ENCODE measurements at regions not wholly inside any gene's neighbourhood (a gene's known extent, or its start where the extent isn't known, plus 50 kb on each side); places are given as distances from the start of the nearest gene placed in this dataset.
"Not testable (repeated sequence)": the region's sequence is repeated elsewhere in the genome, so short reads cannot be mapped to it uniquely, and the experiment has no call there.

- DNase-seq (peak; percentile 35 to 49 (median 43)), ATAC-seq (ENCODE audit: insufficient read depth, low FRiP score) (peak; percentile 50)
- no peak for TF ChIP-seq CTCF (IDR thresholded peaks at IDR 0.05; ENCODE audit: control extremely low read depth, extremely low read depth)
- WGBS, 2 donors: 50 to 68% methylated on average over 34 of the region's 34 CpGs
- no peaks in the 10 kb centered on the region for H3K27me3 ChIP-seq (ENCODE audit: control insufficient read depth in 3 of 3, insufficient read depth in 3 of 3, low read length in 2 of 3)
- no peaks in the 10 kb centered on the region for H3K36me3 ChIP-seq (ENCODE audit: control insufficient read depth in 4 of 4, insufficient read depth in 4 of 4, low read length in 4 of 4)
- H3K27ac ChIP-seq (ENCODE audit: low read depth in 1 of 2, low read length in 1 of 2): no peak overlapping the region
- H3K9me3 ChIP-seq (ENCODE audit: control insufficient read depth in 4 of 4, insufficient read depth in 3 of 4, low read length in 3 of 4): peaks cover 0 to 40% (median 9%) of the 10 kb centered on the region in 4 donors
- H3K4me1 ChIP-seq (ENCODE audit: control insufficient read depth in 5 of 5, insufficient read depth in 5 of 5, low read length in 5 of 5): no peaks in the 10 kb centered on the region
- no peak overlapping the region for H3K9ac ChIP-seq (ENCODE audit: insufficient read depth in 1 of 2, low read length in 2 of 2)
- H3K4me3 ChIP-seq: no peak overlapping the region
These were observed 445.4 kb upstream of the DEFB115 start for GRCh38 chr20:30811885-30812671.

DNA sequence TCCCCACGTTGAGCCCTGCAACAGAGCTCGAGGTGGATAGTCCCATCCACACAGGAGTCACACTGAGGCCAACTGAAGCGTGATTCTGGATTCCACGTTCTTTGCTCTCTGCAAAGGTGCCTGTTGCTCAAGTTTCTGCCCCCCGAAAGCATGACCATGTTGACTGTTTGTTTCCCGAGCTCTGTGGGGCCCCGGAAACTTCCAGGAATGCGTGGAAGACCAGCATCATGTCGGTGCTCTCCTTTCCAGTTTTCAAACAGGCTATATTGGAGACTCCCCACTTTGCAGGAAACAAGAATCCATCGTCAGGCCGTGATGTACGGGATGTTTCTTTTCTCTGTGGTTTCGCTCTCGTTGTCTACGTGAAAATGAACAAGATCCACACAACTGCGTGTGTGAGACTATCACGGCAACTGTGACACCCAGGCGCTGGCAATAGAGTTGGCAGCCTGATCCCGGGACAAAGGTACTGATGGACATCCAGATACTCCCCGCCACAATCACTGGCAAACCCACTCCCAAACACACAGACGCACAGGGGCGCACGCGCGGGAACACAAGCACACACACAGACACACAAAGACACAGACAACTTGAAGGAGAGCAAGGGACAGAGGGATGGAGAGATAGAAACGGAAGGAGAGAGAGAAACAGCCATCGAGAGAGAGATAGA lies 444.6 kb upstream of the DEFB115 start:
- Histone ChIP-seq H3K9me3 (ENCODE audit: control insufficient read depth in 4 of 4, insufficient read depth in 3 of 4, low read length in 3 of 4) (peaks cover 0 to 40% (median 9%) of the 10 kb centered on the region in 4 donors), H3K27me3 (ENCODE audit: control insufficient read depth in 3 of 3, insufficient read depth in 3 of 3, low read length in 2 of 3) (no peaks in the 10 kb centered on the region), H3K4me1 (ENCODE audit: control insufficient read depth in 5 of 5, insufficient read depth in 5 of 5, low read length in 5 of 5) (no peaks in the 10 kb centered on the region), H3K36me3 (ENCODE audit: control insufficient read depth in 4 of 4, insufficient read depth in 4 of 4, low read length in 4 of 4) (no peaks in the 10 kb centered on the region), H3K4me3 (no peak overlapping the region), H3K27ac (ENCODE audit: low read depth in 1 of 2, low read length in 1 of 2) (no peak overlapping the region), H3K9ac (ENCODE audit: insufficient read depth in 1 of 2, low read length in 2 of 2) (no peak overlapping the region)
- TF ChIP-seq CTCF (IDR thresholded peaks at IDR 0.05; ENCODE audit: control extremely low read depth, extremely low read depth): no peak
- DNase-seq (no peak), ATAC-seq (ENCODE audit: insufficient read depth, low FRiP score) (no peak)
- 63 to 76% methylated on average over 27 of the region's 27 CpGs for WGBS, 2 donors

DNA sequence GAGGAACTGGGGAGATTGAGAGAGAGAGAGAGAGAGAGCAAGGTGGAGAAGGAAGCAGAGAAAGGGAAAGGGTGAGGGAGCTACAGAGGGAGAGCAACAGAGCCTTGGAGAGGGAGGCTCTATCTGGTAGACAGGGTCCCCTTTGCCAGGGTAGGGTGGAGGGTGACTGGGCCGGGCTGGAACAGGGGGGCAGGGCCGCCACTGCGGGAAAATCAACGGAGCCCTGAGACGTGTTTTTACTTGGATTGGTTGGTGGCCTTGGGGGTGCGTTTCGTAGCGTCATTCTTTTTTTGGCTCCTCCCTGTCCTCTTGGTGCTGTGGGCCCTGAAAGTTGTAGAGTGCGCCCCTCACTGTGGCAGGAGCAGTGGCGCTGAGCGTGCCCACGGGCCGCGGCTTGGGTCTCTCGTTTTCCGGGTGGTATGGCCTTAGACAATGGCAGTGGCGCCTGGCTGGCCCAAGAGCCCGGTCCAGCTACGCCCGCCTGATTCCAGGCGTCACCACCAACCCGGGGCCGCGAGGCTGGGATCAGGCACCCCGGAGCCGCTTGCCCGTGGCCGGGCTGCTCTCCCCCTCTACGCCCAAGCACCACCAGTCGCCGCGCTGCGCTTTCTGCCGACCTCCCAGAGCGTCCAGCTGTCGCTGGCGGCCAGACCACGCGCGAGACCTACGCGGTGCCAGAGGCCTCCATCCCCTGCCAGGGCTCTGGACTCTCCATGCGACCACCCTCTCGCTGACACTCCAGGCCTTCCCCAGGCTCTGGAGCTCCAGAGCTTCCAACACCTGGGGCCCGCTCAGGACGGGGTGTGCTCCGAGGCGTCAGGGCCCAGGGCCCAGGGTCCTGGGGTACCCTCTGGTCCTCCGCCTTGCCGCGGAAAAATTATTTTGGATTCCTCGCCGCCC lies 443.8 kb upstream of the DEFB115 start:
- DNase-seq; H3K27ac ChIP-seq (ENCODE audit: low read depth in 1 of 2, low read length in 1 of 2); H3K36me3 ChIP-seq (ENCODE audit: control insufficient read depth in 4 of 4, insufficient read depth in 4 of 4, low read length in 4 of 4); H3K9ac ChIP-seq (ENCODE audit: insufficient read depth in 1 of 2, low read length in 2 of 2); H3K4me1 ChIP-seq (ENCODE audit: control insufficient read depth in 5 of 5, insufficient read depth in 5 of 5, low read length in 5 of 5); H3K27me3 ChIP-seq (ENCODE audit: control insufficient read depth in 3 of 3, insufficient read depth in 3 of 3, low read length in 2 of 3); ATAC-seq (ENCODE audit: insufficient read depth, low FRiP score); H3K4me3 ChIP-seq: not testable (repeated sequence)
- WGBS, 2 donors: 62 to 82% methylated on average over 53 of the region's 53 CpGs
- peaks cover 0 to 40% (median 9%) of the 10 kb centered on the region in 4 donors for H3K9me3 ChIP-seq (ENCODE audit: control insufficient read depth in 4 of 4, insufficient read depth in 3 of 4, low read length in 3 of 4)

DNA sequence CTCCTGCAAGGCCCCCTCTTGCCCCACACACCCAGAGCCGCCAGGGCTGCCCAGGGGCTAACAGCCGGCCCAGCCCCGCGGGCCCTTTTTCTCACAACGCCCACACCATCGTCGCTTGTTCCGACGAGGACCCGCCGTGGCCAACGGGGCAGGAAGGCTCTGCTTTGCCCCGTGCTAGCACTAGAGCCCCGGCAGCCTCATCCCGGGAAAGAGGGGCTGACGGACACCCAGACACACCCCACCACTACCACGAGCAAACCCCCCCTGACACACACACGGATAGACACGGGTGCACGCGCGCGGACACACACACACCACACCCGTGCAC lies 443.2 kb upstream of the DEFB115 start:
- not testable (repeated sequence) for H3K36me3 ChIP-seq (ENCODE audit: control insufficient read depth in 4 of 4, insufficient read depth in 4 of 4, low read length in 4 of 4); H3K27me3 ChIP-seq (ENCODE audit: control insufficient read depth in 3 of 3, insufficient read depth in 3 of 3, low read length in 2 of 3); H3K4me1 ChIP-seq (ENCODE audit: control insufficient read depth in 5 of 5, insufficient read depth in 5 of 5, low read length in 5 of 5); DNase-seq; H3K9ac ChIP-seq (ENCODE audit: insufficient read depth in 1 of 2, low read length in 2 of 2); H3K27ac ChIP-seq (ENCODE audit: low read depth in 1 of 2, low read length in 1 of 2); H3K4me3 ChIP-seq; ATAC-seq (ENCODE audit: insufficient read depth, low FRiP score)
- H3K9me3 ChIP-seq (ENCODE audit: control insufficient read depth in 4 of 4, insufficient read depth in 3 of 4, low read length in 3 of 4): peaks cover 0 to 40% (median 9%) of the 10 kb centered on the region in 4 donors
- 56 to 75% methylated on average over 24 of the region's 24 CpGs for WGBS, 2 donors

DNA sequence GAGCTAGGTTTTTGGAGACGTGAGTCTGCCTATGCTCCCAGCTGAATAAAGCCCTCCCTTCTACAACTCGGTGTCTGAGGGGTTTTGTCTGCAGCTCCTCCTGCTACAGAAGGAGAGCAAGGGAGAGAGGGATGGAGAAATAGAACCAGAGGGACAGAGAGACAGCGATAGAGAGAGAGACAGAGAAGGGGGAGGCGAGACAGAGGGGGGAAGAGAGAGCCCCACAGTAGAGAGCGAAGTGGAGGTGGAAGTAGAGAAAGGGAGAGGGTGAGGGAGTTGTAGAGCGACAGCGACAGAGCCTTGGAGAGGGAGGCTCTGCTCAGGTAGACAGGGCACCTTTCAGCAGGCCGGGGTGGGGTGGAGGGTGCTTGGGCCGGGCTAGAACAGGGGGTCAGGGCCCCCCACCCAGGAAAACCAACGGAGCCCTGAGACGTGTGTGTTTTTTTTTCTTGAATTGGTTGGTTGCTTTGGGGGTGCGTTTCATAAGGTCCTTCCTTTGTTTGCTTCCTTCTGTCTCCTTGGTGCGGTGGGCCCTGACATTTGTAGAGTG lies 442.4 kb upstream of the DEFB115 start:
- peaks cover 0 to 40% (median 9%) of the 10 kb centered on the region in 4 donors for H3K9me3 ChIP-seq (ENCODE audit: control insufficient read depth in 4 of 4, insufficient read depth in 3 of 4, low read length in 3 of 4)
- WGBS, 2 donors: 66 to 77% methylated on average over 13 of the region's 13 CpGs
- not testable (repeated sequence) for H3K9ac ChIP-seq (ENCODE audit: insufficient read depth in 1 of 2, low read length in 2 of 2); H3K27ac ChIP-seq (ENCODE audit: low read depth in 1 of 2, low read length in 1 of 2); ATAC-seq (ENCODE audit: insufficient read depth, low FRiP score); H3K27me3 ChIP-seq (ENCODE audit: control insufficient read depth in 3 of 3, insufficient read depth in 3 of 3, low read length in 2 of 3); H3K4me1 ChIP-seq (ENCODE audit: control insufficient read depth in 5 of 5, insufficient read depth in 5 of 5, low read length in 5 of 5); H3K4me3 ChIP-seq; H3K36me3 ChIP-seq (ENCODE audit: control insufficient read depth in 4 of 4, insufficient read depth in 4 of 4, low read length in 4 of 4); DNase-seq
